NOMO-1 treated with DMSO at 0.1 percent for 48 hours (cell line): ENCODE measurements at regions not wholly inside any gene's neighbourhood (a gene's known extent, or its start where the extent isn't known, plus 50 kb on each side); places are given as distances from the start of the nearest gene placed in this dataset.
"Not testable (repeated sequence)": the region's sequence is repeated elsewhere in the genome, so short reads cannot be mapped to it uniquely, and the experiment has no call there.

Source experiments
- DNase-seq: peaks from one replicate; lab custom pipeline; 2025; ENCODE audit not compliant: unreplicated experiment; lab: John Stamatoyannopoulos, UW

GRCh38 chr2:67895227-67895941, 167.4 kb downstream of the C1D start:
- DNase-seq = no peak

- DNase-seq = no peak
Measured at GRCh38 chr2:67896076-67896475, 166.7 kb downstream of the C1D start.

GRCh38 chr2:67896476-67896875, 166.3 kb downstream of the C1D start:
- no peak for DNase-seq

GRCh38 chr2:67898595-67898994, 164.2 kb downstream of the C1D start:
- no peak for DNase-seq

GRCh38 chr2:67899187-67899586, 163.6 kb downstream of the C1D start:
- DNase-seq = no peak

- DNase-seq = no peak
Measured at GRCh38 chr2:67900826-67901225, 162.0 kb downstream of the C1D start.

GRCh38 chr2:67904566-67904965, 158.2 kb downstream of the C1D start:
- DNase-seq = no peak

GRCh38 chr2:67904966-67905365, 157.8 kb downstream of the C1D start:
- no peak for DNase-seq

GRCh38 chr2:67906547-67906946, 156.3 kb downstream of the C1D start:
- not testable (repeated sequence) for DNase-seq

GRCh38 chr2:67917332-67918054, 145.3 kb downstream of the C1D start:
- DNase-seq = no peak

- no peak for DNase-seq
Measured at GRCh38 chr2:67918471-67918870, 144.3 kb downstream of the C1D start.

GRCh38 chr2:67919490-67919889, 143.3 kb downstream of the C1D start:
- no peak for DNase-seq

GRCh38 chr2:67922080-67922785, 140.6 kb downstream of the C1D start:
- no peak for DNase-seq

- no peak for DNase-seq
Measured at GRCh38 chr2:67923696-67924095, 139.1 kb downstream of the C1D start.

GRCh38 chr2:67927501-67927900, 135.3 kb downstream of the C1D start:
- no peak for DNase-seq

- no peak for DNase-seq
Measured at GRCh38 chr2:67930156-67930555, 132.6 kb downstream of the C1D start.

- DNase-seq = no peak
Measured at GRCh38 chr2:67936969-67937368, 125.8 kb downstream of the C1D start.

- no peak for DNase-seq
Measured at GRCh38 chr2:67938053-67938452, 124.8 kb downstream of the C1D start.

- DNase-seq = no peak
Measured at GRCh38 chr2:67945056-67945455, 117.7 kb downstream of the C1D start.

GRCh38 chr2:67945940-67946339, 116.9 kb downstream of the C1D start:
- no peak for DNase-seq

GRCh38 chr2:67948057-67948456, 114.7 kb downstream of the C1D start:
- no peak for DNase-seq

- DNase-seq = no peak
Measured at GRCh38 chr2:67948506-67948905, 114.3 kb downstream of the C1D start.
